AG10803 (cell line): ENCODE measurements at regions not wholly inside any gene's neighbourhood (a gene's known extent, or its start where the extent isn't known, plus 50 kb on each side); places are given as distances from the start of the nearest gene placed in this dataset.
"Not testable (repeated sequence)": the region's sequence is repeated elsewhere in the genome, so short reads cannot be mapped to it uniquely, and the experiment has no call there.

ENCODE experiments used
- DNase-seq: peaks from one replicate; pipeline ENCODE4 v3.0.0; 2010; ENCODE audit warnings: low read depth
- H3K4me3 ChIP-seq: 2 replicates; pipeline ENCODE4 v1.5.1; 2011; ENCODE audit warnings: mild to moderate bottlenecking, low read length, control low read depth
- CTCF ChIP-seq: conservative IDR thresholded peaks from 2 replicates; pipeline ENCODE4 v1.5.1; 2011; ENCODE audit warnings: mild to moderate bottlenecking, low read length, control low read depth, inconsistent platforms

- no peak overlapping the region for H3K4me3 ChIP-seq
- no peak for TF ChIP-seq CTCF
- DNase-seq, result no peak
Observed at GRCh38 chr12:83505586-83505985, 818.9 kb downstream of the TMTC2 start.

GRCh38 chr12:83499894-83500293, 813.2 kb downstream of the TMTC2 start:
- DNase-seq, H3K4me3 ChIP-seq: not testable (repeated sequence)

- no peak overlapping the region for H3K4me3 ChIP-seq
- no peak for TF ChIP-seq CTCF
- no peak for DNase-seq
Observed at GRCh38 chr12:83477696-83478095, 791.0 kb downstream of the TMTC2 start.

- no peak for TF ChIP-seq CTCF
- H3K4me3 ChIP-seq, result no peak overlapping the region
- no peak for DNase-seq
Observed at GRCh38 chr12:83476695-83477690, 790.3 kb downstream of the TMTC2 start.

- DNase-seq, result no peak
- TF ChIP-seq CTCF, result no peak
- no peak overlapping the region for H3K4me3 ChIP-seq
Observed at GRCh38 chr12:83476006-83476405, 789.3 kb downstream of the TMTC2 start.

GRCh38 chr12:83474369-83474768, 787.7 kb downstream of the TMTC2 start:
- DNase-seq, result no peak
- TF ChIP-seq CTCF, result no peak
- no peak overlapping the region for H3K4me3 ChIP-seq

- peak; percentile 29 for DNase-seq
- H3K4me3 ChIP-seq, result no peak overlapping the region
- no peak for TF ChIP-seq CTCF
Observed at GRCh38 chr12:83473408-83474095, 786.8 kb downstream of the TMTC2 start.
